IPS-20b (cell line): ENCODE measurements at regions not wholly inside any gene's neighbourhood (a gene's known extent, or its start where the extent isn't known, plus 50 kb on each side); places are given as distances from the start of the nearest gene placed in this dataset.
"Not testable (repeated sequence)": the region's sequence is repeated elsewhere in the genome, so short reads cannot be mapped to it uniquely, and the experiment has no call there.

Source experiments
- H3K27ac ChIP-seq: one replicate; pipeline ENCODE4 v1.5.1; 2013; ENCODE audit warnings: low read length
- H3K27me3 ChIP-seq: 2 replicates; pipeline ENCODE4 v1.6.1; 2013; ENCODE audit warnings: mild to moderate bottlenecking, low read length, inconsistent platforms; ENCODE audit not compliant: insufficient read depth
- H3K36me3 ChIP-seq: 2 replicates; pipeline ENCODE4 v1.6.1; 2013; ENCODE audit warnings: low read depth, mild to moderate bottlenecking, inconsistent platforms, low read length, moderate library complexity; ENCODE audit not compliant: insufficient read depth
- H3K4me1 ChIP-seq: 2 replicates; pipeline ENCODE4 v1.6.1; 2013; ENCODE audit warnings: mild to moderate bottlenecking, control low read depth, inconsistent platforms, low read length, moderate library complexity; ENCODE audit not compliant: insufficient read depth
- H3K4me3 ChIP-seq: 2 replicates; pipeline ENCODE4 v1.5.1; 2013; ENCODE audit warnings: mild to moderate bottlenecking, low read length, inconsistent platforms
- H3K9ac ChIP-seq: 2 replicates; pipeline ENCODE4 v1.6.1; 2013; ENCODE audit warnings: low read depth, mild to moderate bottlenecking, inconsistent platforms, low read length, moderate library complexity
- H3K9me3 ChIP-seq: 2 replicates; pipeline ENCODE4 v1.6.1; 2013; ENCODE audit warnings: mild to moderate bottlenecking, low read depth, low read length, inconsistent platforms; ENCODE audit not compliant: insufficient read depth

DNA sequence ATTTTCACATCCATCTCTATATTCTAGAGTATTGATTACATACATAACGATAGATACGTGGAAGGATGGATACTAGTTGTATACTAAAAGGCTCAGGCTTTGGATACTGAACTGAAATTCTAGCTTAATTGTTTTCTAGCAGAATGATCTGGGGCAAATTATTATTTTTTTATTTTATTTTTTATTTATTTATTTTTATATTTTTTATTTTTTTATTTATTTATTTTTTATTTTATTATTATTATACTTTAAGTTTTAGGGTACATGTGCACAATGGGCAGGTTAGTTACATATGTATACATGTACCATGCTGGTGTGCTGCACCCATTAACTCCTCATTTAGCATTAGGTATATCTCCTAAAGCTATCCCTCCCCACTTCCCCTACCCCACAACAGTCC, 432.6 kb upstream of the GRM7 start:
- H3K27me3 ChIP-seq, H3K4me3 ChIP-seq, H3K4me1 ChIP-seq, H3K36me3 ChIP-seq, H3K9ac ChIP-seq, H3K27ac ChIP-seq: not testable (repeated sequence)
- peaks cover 38% of the 10 kb centered on the region for H3K9me3 ChIP-seq

DNA sequence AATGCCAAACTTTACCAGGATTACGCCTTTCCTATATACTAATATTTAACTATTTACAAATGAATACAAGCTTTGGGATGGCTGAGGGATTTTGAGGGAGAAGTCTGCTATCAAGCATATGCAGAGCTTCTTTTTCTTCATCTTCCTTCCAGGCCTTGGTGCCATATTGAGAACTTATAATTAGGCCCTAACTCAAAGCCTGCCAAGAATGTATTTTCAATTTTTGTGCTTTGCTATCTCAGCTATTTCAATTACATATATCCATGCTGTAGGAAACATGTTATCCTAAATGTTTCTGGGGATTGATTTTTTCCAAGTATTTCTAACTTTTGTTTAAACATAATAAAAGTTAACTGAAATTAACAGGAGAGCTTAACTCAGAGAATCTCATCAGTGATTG, 425.0 kb upstream of the GRM7 start:
- no peaks in the 10 kb centered on the region for H3K4me1 ChIP-seq
- no peak overlapping the region for H3K4me3 ChIP-seq
- H3K9ac ChIP-seq, result no peak overlapping the region
- no peaks in the 10 kb centered on the region for H3K36me3 ChIP-seq
- no peaks in the 10 kb centered on the region for H3K27me3 ChIP-seq
- no peaks in the 10 kb centered on the region for H3K9me3 ChIP-seq
- H3K27ac ChIP-seq, result no peak overlapping the region

GRCh38 chr3:6437631-6438030, 423.3 kb upstream of the GRM7 start:
- Histone ChIP-seq H3K9me3 (no peaks in the 10 kb centered on the region), H3K4me3 (no peak overlapping the region), H3K27me3 (no peaks in the 10 kb centered on the region), H3K4me1 (no peaks in the 10 kb centered on the region), H3K36me3 (no peaks in the 10 kb centered on the region), H3K27ac (no peak overlapping the region), H3K9ac (no peak overlapping the region)

GRCh38 chr3:6438031-6438430, 422.9 kb upstream of the GRM7 start:
- no peak overlapping the region for H3K4me3 ChIP-seq
- H3K27ac ChIP-seq, result no peak overlapping the region
- no peaks in the 10 kb centered on the region for H3K27me3 ChIP-seq
- no peak overlapping the region for H3K9ac ChIP-seq
- H3K36me3 ChIP-seq, result no peaks in the 10 kb centered on the region
- H3K9me3 ChIP-seq, result no peaks in the 10 kb centered on the region
- H3K4me1 ChIP-seq, result no peaks in the 10 kb centered on the region

DNA sequence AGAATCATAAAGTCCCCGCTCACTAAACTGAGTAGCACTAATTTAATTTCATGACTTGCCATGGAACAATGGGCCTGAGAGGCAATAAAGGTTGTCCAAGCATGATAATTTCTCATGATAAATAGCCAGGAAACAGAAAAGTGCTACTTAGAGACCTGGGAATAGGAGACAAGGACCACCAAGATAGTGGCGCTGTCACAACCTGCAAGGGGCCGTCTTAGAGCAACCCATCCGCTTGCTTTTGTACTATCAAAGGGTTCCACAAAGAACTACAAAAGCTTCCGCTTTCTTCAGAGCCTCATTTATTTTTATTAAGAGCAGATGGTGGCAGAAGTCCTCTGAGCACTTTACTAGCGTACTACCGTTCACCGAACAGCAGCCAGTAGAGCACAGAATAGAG, 421.7 kb upstream of the GRM7 start:
- Histone ChIP-seq H3K4me3 (no peak overlapping the region), H3K27ac (no peak overlapping the region), H3K27me3 (no peaks in the 10 kb centered on the region), H3K36me3 (no peaks in the 10 kb centered on the region), H3K9ac (no peak overlapping the region), H3K4me1 (no peaks in the 10 kb centered on the region), H3K9me3 (no peaks in the 10 kb centered on the region)

GRCh38 chr3:6439824-6440223, 421.1 kb upstream of the GRM7 start:
- no peaks in the 10 kb centered on the region for H3K36me3 ChIP-seq
- H3K27me3 ChIP-seq, result no peaks in the 10 kb centered on the region
- H3K9me3 ChIP-seq, result no peaks in the 10 kb centered on the region
- no peak overlapping the region for H3K27ac ChIP-seq
- no peaks in the 10 kb centered on the region for H3K4me1 ChIP-seq
- no peak overlapping the region for H3K9ac ChIP-seq
- no peak overlapping the region for H3K4me3 ChIP-seq

DNA sequence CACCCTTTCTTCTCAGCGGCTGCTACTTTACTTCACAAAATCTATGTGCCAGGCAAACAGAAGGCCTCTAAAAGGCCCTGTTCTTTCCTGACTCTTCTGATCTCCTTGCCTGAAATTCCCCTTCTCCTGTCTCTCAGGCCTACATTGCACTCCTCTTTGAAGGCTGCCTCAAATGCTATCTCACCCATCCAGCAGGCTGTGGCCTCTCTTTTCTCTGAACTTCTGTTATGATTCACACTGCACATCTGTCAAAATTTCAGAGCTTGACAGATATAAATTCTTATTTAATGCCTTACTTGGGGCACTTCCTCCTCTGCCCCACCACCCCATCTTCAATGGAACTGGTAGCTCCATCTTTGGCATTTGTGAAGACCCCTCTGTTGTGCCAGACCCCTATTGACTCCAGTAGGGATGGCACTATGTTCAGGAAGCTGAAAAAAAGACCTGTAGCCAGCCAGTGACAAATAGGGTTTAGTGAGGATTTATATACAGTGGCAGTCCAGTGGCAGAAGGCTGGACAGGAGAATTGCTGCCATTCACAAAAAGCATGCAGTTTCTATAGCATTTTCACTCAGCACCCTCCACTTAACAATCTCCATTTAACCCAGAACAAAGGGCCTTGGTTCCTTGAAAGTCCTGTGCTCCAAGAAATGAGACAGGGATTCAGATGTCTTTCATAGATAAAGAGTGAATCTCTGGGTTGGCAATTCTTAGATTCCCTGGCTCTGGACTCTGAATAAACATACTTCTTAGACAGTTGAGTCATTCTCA, 415.8 kb upstream of the GRM7 start:
- Histone ChIP-seq H3K27ac (no peak overlapping the region), H3K4me1 (peaks cover 11% of the 10 kb centered on the region; the same call in 1 of the 2 replicates), H3K9me3 (no peaks in the 10 kb centered on the region), H3K36me3 (no peaks in the 10 kb centered on the region), H3K9ac (no peak overlapping the region), H3K4me3 (no peak overlapping the region), H3K27me3 (no peaks in the 10 kb centered on the region)

DNA sequence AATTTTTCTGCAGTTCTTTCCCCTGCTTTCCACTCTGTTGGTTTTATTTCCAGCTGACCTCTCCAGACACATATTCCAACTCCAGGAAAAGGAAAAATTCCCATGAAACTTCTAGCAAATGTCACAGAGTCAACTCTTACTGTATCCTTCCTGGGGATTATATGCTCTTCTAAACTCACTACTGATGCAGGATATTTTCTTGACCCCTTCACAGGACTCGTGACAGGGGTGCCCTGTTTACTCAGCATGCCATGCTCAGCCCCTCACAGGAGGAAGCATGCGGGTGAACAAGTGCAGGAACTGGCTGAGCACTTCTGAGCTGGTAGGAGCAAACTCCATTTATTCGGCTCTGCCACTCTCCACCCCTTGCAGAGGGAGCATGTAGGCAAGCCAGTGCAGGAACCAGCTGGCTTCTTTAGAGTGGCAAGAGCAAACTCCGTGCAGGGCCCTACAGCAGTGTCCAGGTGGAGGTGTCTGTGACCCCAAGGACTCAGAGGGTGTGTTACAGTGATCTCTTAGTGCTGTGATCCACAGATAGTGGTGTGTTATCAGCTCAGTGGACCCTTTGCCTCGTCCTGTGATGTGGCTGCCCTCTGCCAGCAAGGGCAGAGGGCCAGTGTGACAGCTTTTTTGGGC, 413.6 kb upstream of the GRM7 start:
- no peak overlapping the region for H3K9ac ChIP-seq
- no peaks in the 10 kb centered on the region for H3K9me3 ChIP-seq
- H3K27me3 ChIP-seq, result no peaks in the 10 kb centered on the region
- no peak overlapping the region for H3K4me3 ChIP-seq
- H3K27ac ChIP-seq, result no peak overlapping the region
- H3K36me3 ChIP-seq, result no peaks in the 10 kb centered on the region
- H3K4me1 ChIP-seq, result peaks cover 11% of the 10 kb centered on the region; the same call in 1 of the 2 replicates

- Histone ChIP-seq H3K9ac (no peak overlapping the region), H3K27ac (no peak overlapping the region), H3K4me1 (peaks cover 11% of the 10 kb centered on the region; the same call in 1 of the 2 replicates), H3K9me3 (no peaks in the 10 kb centered on the region), H3K36me3 (no peaks in the 10 kb centered on the region), H3K4me3 (no peak overlapping the region), H3K27me3 (no peaks in the 10 kb centered on the region)
Measured at GRCh38 chr3:6448011-6448410, 412.9 kb upstream of the GRM7 start.

- Histone ChIP-seq H3K4me3 (no peak overlapping the region), H3K4me1 (peaks cover 11% of the 10 kb centered on the region; the same call in 1 of the 2 replicates), H3K27me3 (no peaks in the 10 kb centered on the region), H3K9ac (no peak overlapping the region), H3K9me3 (no peaks in the 10 kb centered on the region), H3K27ac (no peak overlapping the region), H3K36me3 (no peaks in the 10 kb centered on the region)
Measured at GRCh38 chr3:6449099-6449498, 411.8 kb upstream of the GRM7 start.

GRCh38 chr3:6452974-6453373, 407.9 kb upstream of the GRM7 start:
- H3K9me3 ChIP-seq, result no peaks in the 10 kb centered on the region
- no peaks in the 10 kb centered on the region for H3K4me1 ChIP-seq
- H3K36me3 ChIP-seq, result no peaks in the 10 kb centered on the region
- no peaks in the 10 kb centered on the region for H3K27me3 ChIP-seq
- H3K4me3 ChIP-seq, result no peak overlapping the region
- no peak overlapping the region for H3K27ac ChIP-seq
- H3K9ac ChIP-seq, result no peak overlapping the region

GRCh38 chr3:6455031-6455430, 405.9 kb upstream of the GRM7 start:
- no peak overlapping the region for H3K4me3 ChIP-seq
- no peak overlapping the region for H3K9ac ChIP-seq
- H3K36me3 ChIP-seq, result no peaks in the 10 kb centered on the region
- H3K4me1 ChIP-seq, result no peaks in the 10 kb centered on the region
- H3K27me3 ChIP-seq, result no peaks in the 10 kb centered on the region
- no peaks in the 10 kb centered on the region for H3K9me3 ChIP-seq
- H3K27ac ChIP-seq, result no peak overlapping the region
